Epithelial cell of prostate (primary cell): ENCODE measurements at regions not wholly inside any gene's neighbourhood (a gene's known extent, or its start where the extent isn't known, plus 50 kb on each side); places are given as distances from the start of the nearest gene placed in this dataset.
"Not testable (repeated sequence)": the region's sequence is repeated elsewhere in the genome, so short reads cannot be mapped to it uniquely, and the experiment has no call there.

ENCODE experiments used
- DNase-seq: peaks from one replicate; pipeline ENCODE4 v3.0.0-alpha.2; 2011; ENCODE audit warnings: low read depth, low spot score
- H3K27ac ChIP-seq: fragments of 450-650 bp; 2 replicates; pipeline ENCODE4 v1.5.1; 2017; ENCODE audit warnings: mild to moderate bottlenecking

DNA sequence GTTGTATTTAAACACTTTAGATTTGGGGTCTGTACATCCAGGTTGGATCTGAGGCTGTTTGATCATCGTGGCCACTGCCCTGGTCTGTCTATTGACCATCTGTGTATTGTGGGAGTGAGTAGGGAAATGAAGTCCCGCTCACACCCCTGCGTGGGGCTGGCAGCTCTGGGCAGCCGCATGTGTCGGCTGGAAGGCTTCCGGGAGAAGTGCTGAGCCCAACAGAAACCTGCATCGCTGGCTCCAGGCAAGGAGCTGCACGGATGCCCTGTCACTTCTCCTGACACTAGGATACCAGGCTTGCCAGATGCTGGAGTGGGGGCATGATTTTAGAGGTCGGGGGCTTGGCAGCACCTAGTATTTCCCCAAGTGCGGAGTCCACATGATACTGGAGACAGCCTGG is 93.6 kb downstream of the PHETA1 start:
- no peak for DNase-seq
- no peak overlapping the region for H3K27ac ChIP-seq

DNA sequence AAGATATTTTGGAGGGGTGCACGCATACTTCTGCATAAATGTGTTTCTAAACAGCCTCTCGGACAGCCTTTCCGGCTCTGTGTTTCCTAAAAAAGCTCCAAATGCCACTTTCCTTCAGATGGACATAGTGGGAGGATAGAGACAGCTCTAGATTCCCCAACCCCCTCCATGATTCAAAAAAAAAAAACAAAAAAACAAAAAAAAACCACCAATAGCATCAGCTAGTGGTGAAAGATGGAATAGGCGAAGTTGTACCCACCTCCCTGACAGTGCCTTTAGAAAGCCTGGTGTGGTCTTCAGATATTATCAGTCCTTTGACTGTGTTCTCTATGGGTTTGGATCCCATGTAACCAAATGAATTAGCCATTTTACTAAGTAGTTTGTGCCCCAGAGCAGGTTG is 94.1 kb downstream of the PHETA1 start:
- no peak overlapping the region for H3K27ac ChIP-seq
- no peak for DNase-seq

DNA sequence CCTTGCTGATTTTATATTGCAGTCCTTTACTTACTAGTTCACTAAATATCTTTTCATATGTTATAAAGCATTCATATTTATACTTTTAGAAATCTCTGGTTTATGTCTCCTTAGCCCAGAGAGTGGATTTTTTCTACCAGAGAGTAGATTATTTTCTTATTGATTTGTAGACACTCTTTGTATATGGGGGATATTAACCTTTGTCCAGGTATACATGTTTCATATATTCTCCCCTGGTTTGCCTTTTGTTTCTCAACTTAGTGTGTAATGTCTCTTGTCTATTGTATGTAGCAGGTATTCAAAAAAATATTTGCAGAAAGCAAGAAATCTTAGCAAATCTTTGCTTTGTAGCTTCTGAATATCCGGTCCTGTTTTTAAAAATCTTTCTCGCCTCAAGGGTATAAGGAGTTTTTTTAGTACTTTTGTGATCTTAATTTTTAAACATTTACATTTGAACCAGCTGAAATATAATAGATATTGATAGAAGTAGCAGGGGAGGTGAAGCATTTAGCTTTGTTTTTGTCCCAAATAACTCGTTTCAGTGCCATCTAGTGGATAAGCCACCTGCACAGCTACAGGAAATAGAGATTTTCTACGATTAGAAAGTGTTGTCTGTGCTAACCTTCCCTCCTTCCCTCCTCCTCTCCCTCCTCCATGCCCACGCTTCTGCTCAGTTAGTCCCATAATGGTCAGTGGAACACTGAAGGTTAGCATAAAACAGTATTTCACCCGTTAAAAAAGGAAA is 97.0 kb downstream of the PHETA1 start:
- H3K27ac ChIP-seq: no peak overlapping the region
- DNase-seq: no peak

DNA sequence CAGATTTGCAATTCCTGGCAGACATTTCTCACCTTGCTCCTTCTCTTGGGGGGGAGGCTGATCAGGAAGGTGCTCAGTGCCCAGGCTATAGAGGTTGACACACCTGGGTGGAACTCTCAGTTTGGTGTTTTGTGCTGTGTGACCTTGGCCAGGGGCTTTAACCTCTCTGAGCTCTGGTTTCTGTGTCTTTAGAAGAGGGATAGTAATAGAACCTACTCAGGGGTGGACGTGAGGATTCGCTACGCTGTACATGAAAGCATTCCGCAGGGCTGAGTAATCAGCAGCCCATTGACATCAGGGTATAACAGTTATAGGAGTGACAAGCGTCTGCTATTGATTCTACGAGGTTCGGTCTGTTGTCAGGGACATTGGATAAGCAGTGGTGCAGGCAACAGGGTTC is 98.1 kb downstream of the PHETA1 start:
- no peak overlapping the region for H3K27ac ChIP-seq
- no peak for DNase-seq

DNA sequence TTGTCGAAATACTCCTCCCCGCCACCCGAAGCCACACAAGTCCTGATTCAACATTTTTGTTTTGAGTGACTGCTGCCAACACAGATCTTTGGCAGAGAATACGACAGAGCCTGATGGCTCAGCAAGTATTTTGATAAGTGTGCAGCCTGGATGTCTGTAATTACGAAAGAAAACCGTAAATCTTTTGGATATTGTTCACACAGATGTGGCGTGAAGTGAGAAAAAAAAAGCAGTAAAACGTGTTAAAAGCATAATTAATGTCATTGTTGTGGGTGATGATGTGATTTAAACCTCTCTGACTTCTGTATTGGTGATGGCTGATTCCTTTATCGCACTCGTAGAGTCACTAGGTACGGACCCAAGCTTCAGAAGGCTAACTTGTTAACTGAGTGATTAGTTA is 98.7 kb downstream of the PHETA1 start:
- H3K27ac ChIP-seq: no peak overlapping the region
- DNase-seq: no peak

DNA sequence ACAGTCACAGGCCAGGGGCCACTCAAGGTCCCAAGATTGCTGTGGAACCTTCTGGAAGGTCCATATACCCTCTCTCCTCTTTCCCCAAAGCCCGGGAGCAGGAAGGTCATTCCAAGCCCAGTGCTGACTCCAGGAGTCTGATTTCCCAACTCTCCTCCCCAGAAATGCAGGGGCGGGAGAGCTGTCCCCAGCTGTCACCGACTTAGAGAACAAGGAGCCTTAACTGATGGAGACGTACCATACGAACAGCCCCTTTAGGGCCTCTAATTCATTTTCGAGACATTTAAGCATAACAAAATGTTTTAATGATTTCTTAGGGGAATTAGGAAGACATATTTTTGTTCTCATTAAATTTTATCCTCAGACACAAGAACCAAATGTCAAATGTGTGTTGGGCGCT is 99.2 kb downstream of the PHETA1 start:
- no peak for DNase-seq
- no peak overlapping the region for H3K27ac ChIP-seq

DNA sequence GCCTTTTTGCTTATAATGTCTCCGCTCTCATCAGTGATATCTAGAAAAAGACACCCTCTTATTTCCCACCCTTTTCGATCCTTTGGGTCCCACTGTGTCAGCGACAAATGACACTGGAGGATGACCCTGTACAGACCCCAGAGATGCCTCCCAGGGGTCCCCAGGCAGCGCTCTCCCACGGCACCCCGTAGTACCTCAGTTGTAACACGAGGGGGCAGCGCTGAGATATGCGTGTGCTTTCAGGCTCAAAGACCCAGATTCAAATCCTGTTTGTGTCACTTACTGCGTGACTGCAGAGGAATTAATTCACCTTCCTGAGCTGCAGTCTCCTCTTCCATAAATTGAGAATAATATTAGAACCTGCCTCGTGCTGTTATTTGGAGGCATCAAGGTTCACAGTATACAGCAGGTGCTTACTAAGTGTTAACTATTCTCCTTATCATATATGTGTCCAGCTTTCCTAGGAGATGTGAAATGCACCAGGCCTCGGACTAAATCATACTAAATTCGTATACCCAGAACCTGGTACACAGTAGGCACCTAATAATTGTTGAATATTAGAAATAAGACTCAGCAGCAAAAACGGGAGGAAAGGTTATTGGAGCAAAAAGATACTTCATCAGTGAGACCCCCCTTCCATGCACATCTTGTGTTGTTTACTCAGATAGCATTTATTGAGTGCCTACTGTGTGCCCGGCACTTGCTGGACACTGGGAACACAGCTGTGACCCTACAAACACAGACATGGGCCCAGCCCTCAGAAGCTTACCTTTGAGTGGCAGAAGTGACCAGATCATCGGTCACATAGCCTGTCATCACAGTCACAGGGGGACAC is 99.9 kb downstream of the PHETA1 start:
- DNase-seq: no peak
- no peak overlapping the region for H3K27ac ChIP-seq

DNA sequence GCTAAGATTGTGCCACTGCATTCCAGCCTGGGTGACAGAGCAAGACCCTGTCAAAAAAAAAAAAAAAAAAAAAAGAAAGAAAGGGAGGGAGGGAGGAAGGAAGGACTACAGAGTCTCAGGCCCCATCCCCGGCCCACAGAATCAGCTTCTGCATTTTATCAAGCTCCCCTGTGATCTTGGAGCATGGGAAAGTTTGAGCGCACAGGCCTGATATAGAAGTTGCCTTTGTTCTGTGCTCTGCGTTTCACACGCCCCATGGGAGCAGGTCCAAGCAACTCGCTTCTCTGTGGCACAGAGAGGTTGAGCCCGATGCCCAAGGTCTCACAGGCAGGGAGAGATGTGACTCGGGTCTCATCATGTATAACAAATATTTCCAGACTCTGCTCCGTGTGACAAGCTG is 101.8 kb downstream of the PHETA1 start:
- no peak for DNase-seq
- H3K27ac ChIP-seq: no peak overlapping the region

DNA sequence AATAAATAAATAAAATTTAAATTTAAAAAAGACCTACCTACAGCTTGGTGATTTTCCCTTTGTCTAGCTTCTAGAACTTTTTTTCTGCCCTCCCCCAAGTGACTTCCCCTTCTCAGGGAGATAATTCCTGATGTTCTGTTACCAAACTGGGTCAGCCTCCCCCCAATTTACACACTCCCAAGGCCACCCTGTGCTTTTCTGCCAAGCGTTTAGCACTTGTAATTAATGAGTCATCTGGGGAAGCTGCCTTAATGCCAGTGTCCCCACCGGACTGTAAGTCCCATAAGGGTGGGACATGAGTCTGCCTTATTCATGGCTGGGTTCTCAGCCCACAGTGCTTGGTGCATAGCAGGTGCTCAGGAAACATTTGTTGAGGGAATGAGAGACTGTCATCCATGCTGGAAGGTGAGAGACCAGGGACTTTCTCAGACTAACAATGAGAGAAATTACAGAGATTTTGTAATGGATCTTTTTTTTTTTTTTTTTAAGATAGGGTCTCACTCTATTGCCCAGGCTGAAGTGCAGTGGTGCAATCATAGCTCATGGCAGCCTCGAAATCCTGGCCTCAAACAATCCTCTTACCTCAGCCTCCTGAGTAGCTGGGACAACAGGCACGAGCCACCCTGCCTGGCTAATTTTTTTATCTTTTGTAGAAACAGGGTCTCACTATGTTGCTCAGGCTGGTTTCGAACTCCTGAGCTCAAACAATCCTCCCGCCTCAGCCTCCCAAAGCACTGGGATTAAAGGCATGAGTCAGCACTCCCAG is 106.8 kb downstream of the PHETA1 start:
- no peak for DNase-seq
- H3K27ac ChIP-seq: no peak overlapping the region

DNA sequence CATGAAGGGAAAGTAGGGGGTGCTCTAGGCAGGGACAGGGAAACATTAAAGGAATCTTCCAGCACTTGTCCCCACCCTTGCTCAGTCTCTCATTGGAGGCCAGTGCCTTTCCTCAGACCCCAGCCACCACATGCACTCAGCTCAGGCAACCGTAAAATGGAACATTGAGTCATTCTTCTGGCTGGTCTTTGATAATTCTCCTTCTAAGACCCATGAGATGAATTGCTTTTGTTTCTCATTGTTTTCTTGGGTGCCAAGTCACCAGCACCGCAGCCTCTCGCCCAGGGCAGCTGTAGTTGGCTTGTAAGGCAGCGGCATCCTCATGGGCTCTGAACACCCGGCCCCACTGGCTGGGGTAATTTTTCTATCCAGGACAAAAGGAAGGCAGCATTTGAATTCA is 108.2 kb downstream of the PHETA1 start:
- no peak for DNase-seq
- no peak overlapping the region for H3K27ac ChIP-seq

DNA sequence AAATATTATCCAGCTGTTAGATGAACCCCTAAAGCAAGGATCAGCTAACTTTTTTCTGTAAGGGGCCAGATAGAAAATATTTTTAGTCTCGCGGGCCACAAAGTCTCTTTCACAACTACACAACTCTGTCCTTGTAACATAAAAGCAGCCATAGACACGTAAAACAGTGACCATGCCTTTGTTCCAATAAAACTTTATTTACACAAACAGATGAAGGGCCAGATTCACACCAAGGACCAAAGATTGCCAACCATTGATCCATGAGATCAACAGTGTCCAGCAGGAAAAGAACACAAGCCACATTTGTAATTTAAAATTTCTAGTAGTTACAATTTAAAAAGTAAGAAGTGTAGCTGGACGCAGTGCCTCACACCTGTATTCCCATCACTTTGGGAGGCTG is 109.7 kb downstream of the PHETA1 start:
- no peak for DNase-seq
- H3K27ac ChIP-seq: no peak overlapping the region

DNA sequence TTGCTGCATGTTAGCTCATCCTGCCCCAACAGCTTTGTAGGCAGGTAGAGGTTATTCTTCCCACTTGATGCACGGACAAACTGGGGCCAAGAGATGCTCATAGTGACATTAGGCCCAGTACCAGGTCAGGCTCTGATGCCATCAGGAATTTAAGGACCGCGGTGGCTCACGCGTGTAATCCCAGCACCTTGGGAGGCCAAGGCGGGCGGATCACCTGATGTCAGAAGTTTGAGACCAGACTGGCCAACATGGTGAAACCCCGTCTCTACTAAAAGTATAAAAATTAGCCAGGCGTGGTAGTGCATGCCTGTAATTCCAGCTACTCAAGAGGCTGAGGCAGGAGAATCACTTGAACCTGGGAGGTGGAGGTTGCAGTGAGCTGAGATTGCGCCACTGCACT is 110.8 kb downstream of the PHETA1 start:
- not testable (repeated sequence) for H3K27ac ChIP-seq, DNase-seq

DNA sequence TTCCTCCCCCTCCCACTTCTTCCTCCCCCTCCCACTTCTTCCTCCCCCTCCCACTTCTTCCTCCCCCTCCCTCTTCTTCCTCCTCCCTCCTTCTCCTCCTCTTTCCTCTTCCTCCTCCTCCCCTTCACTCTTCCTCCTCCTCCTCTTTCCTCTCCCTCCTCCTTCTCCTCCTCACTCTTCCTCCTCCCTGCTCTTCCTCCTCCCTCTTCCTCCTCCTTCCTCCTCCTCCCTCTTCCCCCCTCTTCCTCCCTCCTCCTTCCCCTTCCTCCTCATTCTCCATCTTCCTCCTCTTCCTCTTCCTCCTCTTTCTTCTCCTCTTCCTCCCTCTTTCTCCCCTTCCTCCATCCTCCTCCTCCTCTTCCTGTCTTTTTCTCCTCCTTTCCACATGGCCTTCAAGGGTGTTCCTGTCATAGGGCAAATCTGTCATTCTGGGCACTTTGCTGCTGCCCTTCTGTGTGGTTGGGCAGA is 111.4 kb downstream of the PHETA1 start:
- H3K27ac ChIP-seq: no peak overlapping the region
- DNase-seq: no peak

DNA sequence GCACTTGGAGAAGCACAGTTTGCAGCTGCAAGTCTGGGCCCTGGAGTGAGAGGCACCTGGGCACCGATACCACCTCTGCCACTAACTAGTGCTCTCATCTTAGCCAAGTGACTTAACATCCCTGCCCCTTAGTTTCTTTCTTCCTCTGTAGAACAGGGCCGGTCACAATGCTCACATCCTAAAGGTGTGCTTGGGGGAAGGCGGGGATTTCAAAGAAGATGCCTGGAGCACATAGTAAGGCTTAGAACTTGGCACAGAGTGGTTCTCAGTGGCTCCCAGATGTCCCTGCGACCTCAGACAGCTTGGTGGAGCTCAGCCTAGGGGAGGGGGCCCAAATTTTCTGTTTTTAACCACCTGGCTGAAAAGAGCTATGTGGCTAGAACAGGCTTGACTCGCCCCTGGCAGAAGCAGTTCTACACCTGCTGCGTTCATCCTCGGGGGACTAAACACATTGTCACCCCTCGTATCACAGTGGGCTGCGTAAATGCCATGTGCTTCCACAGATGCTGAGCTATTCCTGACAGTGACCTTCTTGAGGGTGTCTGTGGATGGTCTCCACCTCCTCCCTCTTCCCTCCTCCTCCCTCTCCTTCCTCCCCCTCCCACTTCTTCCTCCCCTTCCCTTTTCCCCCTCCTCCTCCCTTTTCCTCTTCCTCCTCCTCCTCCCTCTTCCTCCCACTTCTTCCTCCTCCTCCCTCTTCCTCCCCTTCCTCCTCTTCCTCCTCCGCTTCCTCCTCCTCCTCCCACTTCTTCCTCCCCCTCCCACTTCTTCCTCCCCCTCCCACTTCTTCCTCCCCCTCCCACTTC is 112.1 kb downstream of the PHETA1 start:
- H3K27ac ChIP-seq: no peak overlapping the region
- no peak for DNase-seq

DNA sequence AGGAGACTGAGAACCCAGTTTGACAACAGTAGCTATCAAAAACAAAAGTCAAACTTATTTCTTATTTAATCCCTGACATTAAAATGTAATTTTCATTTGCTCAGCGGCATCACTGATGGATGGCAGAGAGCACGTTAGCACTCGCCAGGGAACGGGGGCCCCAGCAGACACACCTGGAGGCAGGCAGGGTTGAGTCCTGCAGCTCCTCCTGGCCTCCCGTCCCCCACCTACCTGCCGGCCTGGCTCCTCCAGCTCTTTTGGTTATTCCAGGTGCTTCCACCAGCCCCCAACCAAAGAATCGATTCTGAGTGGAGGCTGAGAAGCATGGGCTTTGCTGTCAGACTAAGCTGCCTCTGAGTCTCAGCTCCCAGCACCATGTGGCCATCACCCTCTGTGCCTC is 113.6 kb downstream of the PHETA1 start:
- no peak for DNase-seq
- no peak overlapping the region for H3K27ac ChIP-seq

DNA sequence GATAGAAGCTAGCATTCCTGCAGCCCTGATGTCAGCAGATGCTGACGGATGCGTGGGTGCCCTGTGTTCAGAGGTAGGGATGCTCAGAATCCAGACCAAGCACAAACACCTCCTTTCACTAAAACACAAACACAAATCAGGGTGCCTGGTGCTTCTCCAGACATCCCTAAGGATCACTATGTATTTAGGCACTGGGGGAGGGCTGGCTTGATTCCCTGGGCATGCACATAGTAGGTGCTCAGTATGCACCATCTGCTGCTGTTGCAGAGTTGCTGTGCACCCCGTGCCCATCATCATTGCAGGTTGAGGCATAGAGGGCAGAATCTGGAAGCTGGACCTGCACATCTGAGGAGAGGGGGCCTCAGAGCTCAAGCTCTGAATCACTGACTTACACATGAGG is 114.8 kb downstream of the PHETA1 start:
- no peak for DNase-seq
- no peak overlapping the region for H3K27ac ChIP-seq

DNA sequence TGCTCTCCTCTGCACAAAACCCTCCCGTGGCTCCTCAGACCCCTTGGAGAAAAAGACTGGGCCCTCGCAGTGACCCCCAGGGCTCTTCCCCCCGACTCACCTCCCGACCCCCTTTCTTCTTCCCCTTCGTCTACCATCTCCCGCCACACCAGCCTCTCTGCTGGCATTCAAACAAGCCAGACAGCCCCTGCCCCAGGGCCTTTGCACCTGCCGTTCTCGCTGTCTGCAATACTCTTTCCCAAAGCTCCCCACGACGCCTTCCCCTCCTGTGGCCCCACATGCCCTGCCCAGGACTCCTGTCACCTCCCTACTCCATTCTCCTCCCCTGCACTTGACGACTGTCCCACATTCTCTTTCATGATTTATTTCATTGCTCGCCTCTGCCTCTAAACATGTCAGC is 115.7 kb downstream of the PHETA1 start:
- H3K27ac ChIP-seq: no peak overlapping the region

DNA sequence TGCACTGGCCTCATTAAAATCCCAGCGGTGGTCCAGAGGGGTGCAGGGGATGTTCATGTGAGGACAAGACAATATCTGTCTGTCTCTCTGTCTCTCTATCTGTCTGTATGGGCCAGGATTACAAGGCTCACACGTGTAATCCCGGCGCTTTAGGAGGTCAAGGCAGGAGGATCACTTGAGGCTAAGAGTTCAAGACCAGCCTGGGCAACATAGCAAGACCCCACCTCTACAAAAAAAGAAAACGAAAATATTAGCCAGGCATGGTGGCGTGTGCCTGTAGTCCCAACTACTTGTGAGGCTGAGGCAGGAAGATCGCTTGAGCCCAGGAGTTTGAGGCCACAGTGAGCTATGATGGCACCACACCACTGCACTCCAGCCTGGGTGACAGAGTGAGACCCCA is 117.1 kb downstream of the PHETA1 start:
- no peak for DNase-seq
- no peak overlapping the region for H3K27ac ChIP-seq

More for the DNA sequence above, 115.7 kb downstream of the PHETA1 start:
- DNase-seq: no peak

DNA sequence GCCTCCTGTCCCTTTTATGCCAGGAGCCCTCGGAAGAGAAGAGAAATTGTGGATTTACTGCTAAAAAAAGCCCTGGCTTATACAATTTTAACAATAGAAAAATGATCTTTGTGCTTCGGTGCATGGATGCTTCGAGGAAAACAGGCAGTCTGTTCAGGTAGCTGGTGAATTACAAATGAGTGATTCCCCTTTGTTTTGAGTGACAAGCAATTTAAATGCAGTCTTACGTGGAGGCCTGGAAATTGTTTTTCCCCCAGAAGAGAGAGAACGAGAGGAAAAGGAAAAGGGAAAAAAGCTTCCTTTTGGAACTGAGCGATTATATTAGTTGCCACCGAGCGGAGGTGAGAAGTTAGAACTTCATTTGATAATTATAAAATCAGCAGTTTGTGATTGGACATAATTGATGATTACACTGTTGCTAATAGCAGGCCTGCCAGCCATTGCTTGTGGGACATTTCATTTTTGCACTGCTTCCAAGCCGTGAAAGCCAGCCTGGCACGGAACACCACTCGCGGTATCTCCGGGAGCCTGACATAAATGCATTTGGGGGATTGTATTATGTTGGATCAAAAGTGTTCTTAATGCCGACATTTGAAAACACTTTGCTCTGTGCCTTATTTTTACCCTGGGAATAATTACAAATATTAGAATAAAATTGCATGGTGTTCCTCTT is 117.7 kb downstream of the PHETA1 start:
- H3K27ac ChIP-seq: no peak overlapping the region
- no peak for DNase-seq
